ENCODE measurements at regions not wholly inside any gene's neighbourhood (a gene's known extent, or its start where the extent isn't known, plus 50 kb on each side); places are given as distances from the start of the nearest gene placed in this dataset.

- TF ChIP-seq ZNF266 (tag by site-specific recombination; IDR thresholded peaks at IDR 0.05; ENCODE audit: low read depth): no peak
- TF ChIP-seq, protein P1, sequence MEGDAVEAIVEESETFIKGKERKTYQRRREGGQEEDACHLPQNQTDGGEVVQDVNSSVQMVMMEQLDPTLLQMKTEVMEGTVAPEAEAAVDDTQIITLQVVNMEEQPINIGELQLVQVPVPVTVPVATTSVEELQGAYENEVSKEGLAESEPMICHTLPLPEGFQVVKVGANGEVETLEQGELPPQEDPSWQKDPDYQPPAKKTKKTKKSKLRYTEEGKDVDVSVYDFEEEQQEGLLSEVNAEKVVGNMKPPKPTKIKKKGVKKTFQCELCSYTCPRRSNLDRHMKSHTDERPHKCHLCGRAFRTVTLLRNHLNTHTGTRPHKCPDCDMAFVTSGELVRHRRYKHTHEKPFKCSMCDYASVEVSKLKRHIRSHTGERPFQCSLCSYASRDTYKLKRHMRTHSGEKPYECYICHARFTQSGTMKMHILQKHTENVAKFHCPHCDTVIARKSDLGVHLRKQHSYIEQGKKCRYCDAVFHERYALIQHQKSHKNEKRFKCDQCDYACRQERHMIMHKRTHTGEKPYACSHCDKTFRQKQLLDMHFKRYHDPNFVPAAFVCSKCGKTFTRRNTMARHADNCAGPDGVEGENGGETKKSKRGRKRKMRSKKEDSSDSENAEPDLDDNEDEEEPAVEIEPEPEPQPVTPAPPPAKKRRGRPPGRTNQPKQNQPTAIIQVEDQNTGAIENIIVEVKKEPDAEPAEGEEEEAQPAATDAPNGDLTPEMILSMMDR (tag by site-specific recombination; IDR thresholded peaks at IDR 0.05): no peak
- no peak for TF ChIP-seq FEZF1 (tag by site-specific recombination; IDR thresholded peaks at IDR 0.05)
- TF ChIP-seq ZBTB1 (tag by site-specific recombination; IDR thresholded peaks at IDR 0.05): no peak
- TF ChIP-seq, protein P2, sequence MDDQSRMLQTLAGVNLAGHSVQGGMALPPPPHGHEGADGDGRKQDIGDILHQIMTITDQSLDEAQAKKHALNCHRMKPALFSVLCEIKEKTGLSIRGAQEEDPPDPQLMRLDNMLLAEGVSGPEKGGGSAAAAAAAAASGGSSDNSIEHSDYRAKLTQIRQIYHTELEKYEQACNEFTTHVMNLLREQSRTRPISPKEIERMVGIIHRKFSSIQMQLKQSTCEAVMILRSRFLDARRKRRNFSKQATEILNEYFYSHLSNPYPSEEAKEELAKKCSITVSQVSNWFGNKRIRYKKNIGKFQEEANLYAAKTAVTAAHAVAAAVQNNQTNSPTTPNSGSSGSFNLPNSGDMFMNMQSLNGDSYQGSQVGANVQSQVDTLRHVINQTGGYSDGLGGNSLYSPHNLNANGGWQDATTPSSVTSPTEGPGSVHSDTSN (CRISPR knock-in tag; IDR thresholded peaks at IDR 0.05): no peak
- no peak for TF ChIP-seq ZNF549 (tag by site-specific recombination; IDR thresholded peaks at IDR 0.05)
- no peak for TF ChIP-seq ZNF707 (tag by site-specific recombination; IDR thresholded peaks at IDR 0.05)
- no peak for TF ChIP-seq ZNF366 (tag by site-specific recombination; conservative IDR thresholded peaks at IDR 0.05)
- TF ChIP-seq, protein P3, sequence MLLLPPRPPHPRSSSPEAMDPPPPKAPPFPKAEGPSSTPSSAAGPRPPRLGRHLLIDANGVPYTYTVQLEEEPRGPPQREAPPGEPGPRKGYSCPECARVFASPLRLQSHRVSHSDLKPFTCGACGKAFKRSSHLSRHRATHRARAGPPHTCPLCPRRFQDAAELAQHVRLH (tag by site-specific recombination; IDR thresholded peaks at IDR 0.05): no peak
- no peak for TF ChIP-seq YY1 (tag by site-specific recombination; IDR thresholded peaks at IDR 0.05)
Measured at GRCh38 chr12:23093488-23093887, 468.5 kb downstream of the ETNK1 start.
